ENCODE measurements at regions not wholly inside any gene's neighbourhood (a gene's known extent, or its start where the extent isn't known, plus 50 kb on each side); places are given as distances from the start of the nearest gene placed in this dataset.

GRCh38 chr5:102561894-102562760 is 63.3 kb upstream of the SLCO6A1 start:
- no peak for TF ChIP-seq CTCF (IDR thresholded peaks at IDR 0.05)
- TF ChIP-seq POLR2A (IDR thresholded peaks at IDR 0.05) = no peak
